SIG-M5 (cell line): ENCODE measurements at regions not wholly inside any gene's neighbourhood (a gene's known extent, or its start where the extent isn't known, plus 50 kb on each side); places are given as distances from the start of the nearest gene placed in this dataset.
"Not testable (repeated sequence)": the region's sequence is repeated elsewhere in the genome, so short reads cannot be mapped to it uniquely, and the experiment has no call there.

Experiments
- DNase-seq: peaks from one replicate; lab custom pipeline; 2025; lab: John Stamatoyannopoulos, UW

- no peak for DNase-seq
These were observed 79.0 kb upstream of the LYZL1 start for GRCh38 chr10:29209830-29210229.

- no peak for DNase-seq
These were observed 78.5 kb upstream of the LYZL1 start for GRCh38 chr10:29210266-29210868.

GRCh38 chr10:29212597-29212996 is 76.3 kb upstream of the LYZL1 start:
- no peak for DNase-seq

- no peak for DNase-seq
These were observed 74.3 kb upstream of the LYZL1 start for GRCh38 chr10:29214551-29214950.

GRCh38 chr10:29217292-29217738 is 71.6 kb upstream of the LYZL1 start:
- DNase-seq: no peak

GRCh38 chr10:29223326-29223725 is 65.5 kb upstream of the LYZL1 start:
- DNase-seq: no peak

- DNase-seq: no peak
These were observed 64.2 kb upstream of the LYZL1 start for GRCh38 chr10:29224631-29225030.

GRCh38 chr10:29227201-29227600 is 61.7 kb upstream of the LYZL1 start:
- no peak for DNase-seq

GRCh38 chr10:29228562-29228961 is 60.3 kb upstream of the LYZL1 start:
- no peak for DNase-seq

GRCh38 chr10:29229258-29229705 is 59.6 kb upstream of the LYZL1 start:
- no peak for DNase-seq

GRCh38 chr10:29236910-29237309 is 52.0 kb upstream of the LYZL1 start:
- DNase-seq: not testable (repeated sequence)

GRCh38 chr10:29237786-29238185 is 51.1 kb upstream of the LYZL1 start:
- no peak for DNase-seq

- DNase-seq: no peak
These were observed 50.2 kb upstream of the LYZL1 start for GRCh38 chr10:29238523-29239135.
